Thoracic aorta (tissue), 2 donors: ENCODE measurements at regions not wholly inside any gene's neighbourhood (a gene's known extent, or its start where the extent isn't known, plus 50 kb on each side); places are given as distances from the start of the nearest gene placed in this dataset.

ENCODE experiments used
- ATAC-seq: fragments of 150-250 bp; one replicate; pipeline ENCODE4 v1.8.0; 2017; ENCODE audit warnings: low read depth; ENCODE audit not compliant: insufficient number of reproducible peaks, low FRiP score
- DNase-seq: peaks from one replicate; pipeline ENCODE4 v3.0.0-alpha.2; 2020; ENCODE audit warnings: low spot score
- H3K27ac ChIP-seq, 2 donors: fragments of 200-600 bp; sonication (generic); 1 replicate in 1 of 2; 2 replicates in 1 of 2; pipeline ENCODE4 v1.5.1; 2016; ENCODE audit warnings: mild to moderate bottlenecking in 2 of 2, moderate library complexity in 2 of 2
- H3K27me3 ChIP-seq: fragments of 200-600 bp; sonication (generic); replicated peaks from 2 replicates; pipeline ENCODE4 v1.6.0; 2016; ENCODE audit warnings: mild to moderate bottlenecking; ENCODE audit not compliant: insufficient read depth
- H3K36me3 ChIP-seq: fragments of 200-600 bp; sonication (generic); one replicate; pipeline ENCODE4 v1.5.1; 2016
- H3K4me1 ChIP-seq, 2 donors: fragments of 200-600 bp; sonication (generic); 1 replicate in 1 of 2; 2 replicates in 1 of 2; pipeline versions ENCODE4 v1.5.1 to v1.6.0; 2016; ENCODE audit warnings: low read depth in 2 of 2, mild to moderate bottlenecking in 1 of 2; ENCODE audit not compliant: control insufficient read depth in 1 of 2
- H3K4me3 ChIP-seq: fragments of 200-600 bp; sonication (generic); 2 replicates; pipeline ENCODE4 v1.5.1; 2016; ENCODE audit warnings: mild to moderate bottlenecking
- H3K9me3 ChIP-seq: fragments of 200-600 bp; sonication (generic); 2 replicates; pipeline ENCODE4 v1.5.1; 2016
- CTCF ChIP-seq: fragments of 200-600 bp; sonication (generic); IDR thresholded peaks from one replicate; pipeline ENCODE4 v1.5.1; 2019; ENCODE audit warnings: antibody characterized with exemption

GRCh38 chr16:85353013-85353412 is 240.7 kb upstream of the CIBAR2 start:
- H3K36me3 ChIP-seq: no peaks in the 10 kb centered on the region
- H3K4me1 ChIP-seq: peaks cover 3 to 29% of the 10 kb centered on the region in 2 donors
- DNase-seq: no peak
- no peak for TF ChIP-seq CTCF
- no peak overlapping the region for H3K27ac ChIP-seq
- H3K27me3 ChIP-seq: no peaks in the 10 kb centered on the region
- H3K4me3 ChIP-seq: no peak overlapping the region
- H3K9me3 ChIP-seq: no peaks in the 10 kb centered on the region
- ATAC-seq: no peak

- TF ChIP-seq CTCF: no peak
- Histone ChIP-seq H3K4me3 (no peak overlapping the region), H3K4me1 (peaks cover 3 to 29% of the 10 kb centered on the region in 2 donors), H3K9me3 (no peaks in the 10 kb centered on the region), H3K27me3 (no peaks in the 10 kb centered on the region), H3K36me3 (no peaks in the 10 kb centered on the region), H3K27ac (no peak overlapping the region)
- ATAC-seq (no peak), DNase-seq (no peak)
Observed at GRCh38 chr16:85353839-85354685, 241.8 kb upstream of the CIBAR2 start.

GRCh38 chr16:85354686-85355514 is 242.6 kb upstream of the CIBAR2 start:
- Histone ChIP-seq H3K4me3 (no peak overlapping the region), H3K9me3 (no peaks in the 10 kb centered on the region), H3K27me3 (no peaks in the 10 kb centered on the region), H3K4me1 (peaks cover 3 to 29% of the 10 kb centered on the region in 2 donors), H3K36me3 (no peaks in the 10 kb centered on the region), H3K27ac (no peak overlapping the region)
- no peak for TF ChIP-seq CTCF
- DNase-seq (no peak), ATAC-seq (no peak)

- no peak for TF ChIP-seq CTCF
- peaks cover 3 to 23% of the 10 kb centered on the region in 2 donors for H3K4me1 ChIP-seq
- DNase-seq (no peak), ATAC-seq (no peak)
- H3K36me3 ChIP-seq: no peaks in the 10 kb centered on the region
- H3K9me3 ChIP-seq: no peaks in the 10 kb centered on the region
- H3K27me3 ChIP-seq: no peaks in the 10 kb centered on the region
- no peak overlapping the region for H3K4me3 ChIP-seq
- no peak overlapping the region for H3K27ac ChIP-seq
Observed at GRCh38 chr16:85355515-85355837, 243.2 kb upstream of the CIBAR2 start.

GRCh38 chr16:85356157-85356556 is 243.9 kb upstream of the CIBAR2 start:
- no peaks in the 10 kb centered on the region for H3K27me3 ChIP-seq
- peaks cover 0 to 16% of the 10 kb centered on the region in 2 donors for H3K4me1 ChIP-seq
- H3K27ac ChIP-seq: no peak overlapping the region
- H3K9me3 ChIP-seq: no peaks in the 10 kb centered on the region
- no peak for DNase-seq
- no peaks in the 10 kb centered on the region for H3K36me3 ChIP-seq
- ATAC-seq: no peak
- H3K4me3 ChIP-seq: no peak overlapping the region
- no peak for TF ChIP-seq CTCF
